ENCODE measurements at regions not wholly inside any gene's neighbourhood (a gene's known extent, or its start where the extent isn't known, plus 50 kb on each side); places are given as distances from the start of the nearest gene placed in this dataset.

DNA sequence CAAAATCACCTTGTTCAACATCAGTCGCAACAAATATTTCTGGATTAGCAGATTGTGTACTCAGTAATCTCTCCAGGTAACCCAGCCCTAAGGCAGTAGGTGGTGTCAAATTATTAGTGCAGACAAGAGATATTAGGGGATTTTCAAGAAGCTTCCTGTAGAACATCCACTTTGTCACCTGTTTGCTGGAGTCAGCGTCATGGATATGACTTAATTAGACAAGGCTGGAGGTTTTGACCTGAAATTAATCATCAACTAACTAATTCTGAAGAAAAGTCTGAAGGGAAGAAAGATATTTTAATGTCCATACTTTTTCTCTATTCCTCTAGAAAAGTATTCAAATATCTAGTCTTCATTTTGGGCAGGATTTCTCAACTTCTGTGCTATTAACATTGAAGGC lies 91.4 kb upstream of the CCDC112 start:
- TF ChIP-seq, protein P1, sequence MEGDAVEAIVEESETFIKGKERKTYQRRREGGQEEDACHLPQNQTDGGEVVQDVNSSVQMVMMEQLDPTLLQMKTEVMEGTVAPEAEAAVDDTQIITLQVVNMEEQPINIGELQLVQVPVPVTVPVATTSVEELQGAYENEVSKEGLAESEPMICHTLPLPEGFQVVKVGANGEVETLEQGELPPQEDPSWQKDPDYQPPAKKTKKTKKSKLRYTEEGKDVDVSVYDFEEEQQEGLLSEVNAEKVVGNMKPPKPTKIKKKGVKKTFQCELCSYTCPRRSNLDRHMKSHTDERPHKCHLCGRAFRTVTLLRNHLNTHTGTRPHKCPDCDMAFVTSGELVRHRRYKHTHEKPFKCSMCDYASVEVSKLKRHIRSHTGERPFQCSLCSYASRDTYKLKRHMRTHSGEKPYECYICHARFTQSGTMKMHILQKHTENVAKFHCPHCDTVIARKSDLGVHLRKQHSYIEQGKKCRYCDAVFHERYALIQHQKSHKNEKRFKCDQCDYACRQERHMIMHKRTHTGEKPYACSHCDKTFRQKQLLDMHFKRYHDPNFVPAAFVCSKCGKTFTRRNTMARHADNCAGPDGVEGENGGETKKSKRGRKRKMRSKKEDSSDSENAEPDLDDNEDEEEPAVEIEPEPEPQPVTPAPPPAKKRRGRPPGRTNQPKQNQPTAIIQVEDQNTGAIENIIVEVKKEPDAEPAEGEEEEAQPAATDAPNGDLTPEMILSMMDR (IDR thresholded peaks at IDR 0.05; ENCODE audit: insufficient read depth, low read length), result no peak
- TF ChIP-seq SPI1 (IDR thresholded peaks at IDR 0.05; ENCODE audit: borderline replicate concordance, low read depth) (no peak), POLR2AphosphoS5 (IDR thresholded peaks at IDR 0.05; ENCODE audit: low read depth) (no peak), GABPA (IDR thresholded peaks at IDR 0.05; ENCODE audit: low read depth) (no peak)
- TF ChIP-seq, protein P2, sequence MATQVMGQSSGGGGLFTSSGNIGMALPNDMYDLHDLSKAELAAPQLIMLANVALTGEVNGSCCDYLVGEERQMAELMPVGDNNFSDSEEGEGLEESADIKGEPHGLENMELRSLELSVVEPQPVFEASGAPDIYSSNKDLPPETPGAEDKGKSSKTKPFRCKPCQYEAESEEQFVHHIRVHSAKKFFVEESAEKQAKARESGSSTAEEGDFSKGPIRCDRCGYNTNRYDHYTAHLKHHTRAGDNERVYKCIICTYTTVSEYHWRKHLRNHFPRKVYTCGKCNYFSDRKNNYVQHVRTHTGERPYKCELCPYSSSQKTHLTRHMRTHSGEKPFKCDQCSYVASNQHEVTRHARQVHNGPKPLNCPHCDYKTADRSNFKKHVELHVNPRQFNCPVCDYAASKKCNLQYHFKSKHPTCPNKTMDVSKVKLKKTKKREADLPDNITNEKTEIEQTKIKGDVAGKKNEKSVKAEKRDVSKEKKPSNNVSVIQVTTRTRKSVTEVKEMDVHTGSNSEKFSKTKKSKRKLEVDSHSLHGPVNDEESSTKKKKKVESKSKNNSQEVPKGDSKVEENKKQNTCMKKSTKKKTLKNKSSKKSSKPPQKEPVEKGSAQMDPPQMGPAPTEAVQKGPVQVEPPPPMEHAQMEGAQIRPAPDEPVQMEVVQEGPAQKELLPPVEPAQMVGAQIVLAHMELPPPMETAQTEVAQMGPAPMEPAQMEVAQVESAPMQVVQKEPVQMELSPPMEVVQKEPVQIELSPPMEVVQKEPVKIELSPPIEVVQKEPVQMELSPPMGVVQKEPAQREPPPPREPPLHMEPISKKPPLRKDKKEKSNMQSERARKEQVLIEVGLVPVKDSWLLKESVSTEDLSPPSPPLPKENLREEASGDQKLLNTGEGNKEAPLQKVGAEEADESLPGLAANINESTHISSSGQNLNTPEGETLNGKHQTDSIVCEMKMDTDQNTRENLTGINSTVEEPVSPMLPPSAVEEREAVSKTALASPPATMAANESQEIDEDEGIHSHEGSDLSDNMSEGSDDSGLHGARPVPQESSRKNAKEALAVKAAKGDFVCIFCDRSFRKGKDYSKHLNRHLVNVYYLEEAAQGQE (IDR thresholded peaks at IDR 0.05; ENCODE audit: insufficient replicate concordance, low read depth), result no peak
